Thoracic aorta (tissue), 2 donors: ENCODE measurements at regions not wholly inside any gene's neighbourhood (a gene's known extent, or its start where the extent isn't known, plus 50 kb on each side); places are given as distances from the start of the nearest gene placed in this dataset.

Experiments used
- ATAC-seq: fragments of 150-250 bp; one replicate; pipeline ENCODE4 v1.8.0; 2017; ENCODE audit warnings: low read depth; ENCODE audit not compliant: insufficient number of reproducible peaks, low FRiP score
- DNase-seq: peaks from one replicate; pipeline ENCODE4 v3.0.0-alpha.2; 2020; ENCODE audit warnings: low spot score
- H3K27ac ChIP-seq, 2 donors: fragments of 200-600 bp; sonication (generic); 1 replicate in 1 of 2; 2 replicates in 1 of 2; pipeline ENCODE4 v1.5.1; 2016; ENCODE audit warnings: mild to moderate bottlenecking in 2 of 2, moderate library complexity in 2 of 2
- H3K27me3 ChIP-seq: fragments of 200-600 bp; sonication (generic); replicated peaks from 2 replicates; pipeline ENCODE4 v1.6.0; 2016; ENCODE audit warnings: mild to moderate bottlenecking; ENCODE audit not compliant: insufficient read depth
- H3K36me3 ChIP-seq: fragments of 200-600 bp; sonication (generic); one replicate; pipeline ENCODE4 v1.5.1; 2016
- H3K4me1 ChIP-seq, 2 donors: fragments of 200-600 bp; sonication (generic); 1 replicate in 1 of 2; 2 replicates in 1 of 2; pipeline versions ENCODE4 v1.5.1 to v1.6.0; 2016; ENCODE audit warnings: low read depth in 2 of 2, mild to moderate bottlenecking in 1 of 2; ENCODE audit not compliant: control insufficient read depth in 1 of 2
- H3K4me3 ChIP-seq: fragments of 200-600 bp; sonication (generic); 2 replicates; pipeline ENCODE4 v1.5.1; 2016; ENCODE audit warnings: mild to moderate bottlenecking
- H3K9me3 ChIP-seq: fragments of 200-600 bp; sonication (generic); 2 replicates; pipeline ENCODE4 v1.5.1; 2016
- TF ChIP-seq, protein P1 (sequence below): fragments of 200-600 bp; sonication (generic); IDR thresholded peaks from one replicate; pipeline ENCODE4 v1.5.1; 2019; ENCODE audit warnings: antibody characterized with exemption

DNA sequence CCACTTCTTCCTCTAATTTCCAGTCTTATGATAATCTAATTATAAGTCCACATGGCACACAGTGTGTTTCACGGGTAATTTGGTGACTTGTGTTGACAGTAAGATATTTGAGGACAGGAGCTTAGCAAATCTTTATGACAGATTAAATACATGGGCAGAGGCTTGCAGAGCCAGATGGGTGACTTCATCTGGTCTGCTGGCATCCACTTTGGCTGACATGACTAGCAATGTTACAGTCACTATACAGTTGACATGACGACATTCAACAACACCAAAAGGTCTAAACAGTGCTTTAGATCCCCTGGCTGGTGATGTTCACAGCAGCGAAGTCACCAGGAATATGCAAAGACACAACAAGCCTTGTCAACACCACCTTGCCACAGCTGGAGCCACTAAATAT, 147.2 kb downstream of the ETS2 start:
- TF ChIP-seq, protein P1, sequence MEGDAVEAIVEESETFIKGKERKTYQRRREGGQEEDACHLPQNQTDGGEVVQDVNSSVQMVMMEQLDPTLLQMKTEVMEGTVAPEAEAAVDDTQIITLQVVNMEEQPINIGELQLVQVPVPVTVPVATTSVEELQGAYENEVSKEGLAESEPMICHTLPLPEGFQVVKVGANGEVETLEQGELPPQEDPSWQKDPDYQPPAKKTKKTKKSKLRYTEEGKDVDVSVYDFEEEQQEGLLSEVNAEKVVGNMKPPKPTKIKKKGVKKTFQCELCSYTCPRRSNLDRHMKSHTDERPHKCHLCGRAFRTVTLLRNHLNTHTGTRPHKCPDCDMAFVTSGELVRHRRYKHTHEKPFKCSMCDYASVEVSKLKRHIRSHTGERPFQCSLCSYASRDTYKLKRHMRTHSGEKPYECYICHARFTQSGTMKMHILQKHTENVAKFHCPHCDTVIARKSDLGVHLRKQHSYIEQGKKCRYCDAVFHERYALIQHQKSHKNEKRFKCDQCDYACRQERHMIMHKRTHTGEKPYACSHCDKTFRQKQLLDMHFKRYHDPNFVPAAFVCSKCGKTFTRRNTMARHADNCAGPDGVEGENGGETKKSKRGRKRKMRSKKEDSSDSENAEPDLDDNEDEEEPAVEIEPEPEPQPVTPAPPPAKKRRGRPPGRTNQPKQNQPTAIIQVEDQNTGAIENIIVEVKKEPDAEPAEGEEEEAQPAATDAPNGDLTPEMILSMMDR = no peak
- H3K27ac ChIP-seq = no peak overlapping the region
- no peak overlapping the region for H3K4me3 ChIP-seq
- no peaks in the 10 kb centered on the region for H3K36me3 ChIP-seq
- ATAC-seq (no peak), DNase-seq (no peak)
- H3K27me3 ChIP-seq = no peaks in the 10 kb centered on the region
- no peaks in the 10 kb centered on the region for H3K9me3 ChIP-seq
- H3K4me1 ChIP-seq = peaks cover 0 to 3% of the 10 kb centered on the region in 2 donors

DNA sequence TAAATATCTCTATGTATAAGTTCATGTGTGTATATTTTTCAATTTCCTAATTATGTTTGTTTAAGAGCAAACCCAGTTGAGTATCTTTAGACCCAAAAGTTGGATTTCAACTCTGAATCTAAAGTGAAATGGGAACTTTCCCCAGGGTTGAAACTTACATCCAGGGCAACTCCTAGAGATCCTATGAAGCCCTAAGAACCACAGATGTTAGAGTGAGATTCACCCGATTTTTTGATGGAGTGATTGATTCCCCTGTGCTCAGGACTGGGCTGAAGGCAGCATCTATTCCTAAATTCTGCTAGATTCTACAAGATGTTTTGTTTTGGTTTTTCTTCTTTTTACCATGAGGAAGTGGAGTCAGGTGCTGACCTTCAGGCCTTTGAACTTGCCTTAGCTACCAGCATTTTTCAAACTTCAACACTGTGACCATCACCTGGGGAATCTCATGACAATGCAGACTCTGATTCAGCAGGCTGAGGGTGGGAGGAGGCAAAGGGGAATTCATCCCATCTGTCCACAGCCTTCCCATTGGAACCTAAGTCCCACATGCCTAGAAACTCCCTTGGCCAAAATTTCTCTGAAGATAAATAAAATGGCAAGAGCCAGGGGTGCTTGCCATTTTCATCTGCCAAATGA, 145.5 kb downstream of the ETS2 start:
- Histone ChIP-seq H3K4me3 (no peak overlapping the region), H3K27me3 (no peaks in the 10 kb centered on the region), H3K9me3 (no peaks in the 10 kb centered on the region), H3K36me3 (no peaks in the 10 kb centered on the region), H3K27ac (no peak overlapping the region), H3K4me1 (peaks cover 0 to 3% of the 10 kb centered on the region in 2 donors)
- TF ChIP-seq, protein P1 = no peak
- DNase-seq (no peak), ATAC-seq (no peak)

DNA sequence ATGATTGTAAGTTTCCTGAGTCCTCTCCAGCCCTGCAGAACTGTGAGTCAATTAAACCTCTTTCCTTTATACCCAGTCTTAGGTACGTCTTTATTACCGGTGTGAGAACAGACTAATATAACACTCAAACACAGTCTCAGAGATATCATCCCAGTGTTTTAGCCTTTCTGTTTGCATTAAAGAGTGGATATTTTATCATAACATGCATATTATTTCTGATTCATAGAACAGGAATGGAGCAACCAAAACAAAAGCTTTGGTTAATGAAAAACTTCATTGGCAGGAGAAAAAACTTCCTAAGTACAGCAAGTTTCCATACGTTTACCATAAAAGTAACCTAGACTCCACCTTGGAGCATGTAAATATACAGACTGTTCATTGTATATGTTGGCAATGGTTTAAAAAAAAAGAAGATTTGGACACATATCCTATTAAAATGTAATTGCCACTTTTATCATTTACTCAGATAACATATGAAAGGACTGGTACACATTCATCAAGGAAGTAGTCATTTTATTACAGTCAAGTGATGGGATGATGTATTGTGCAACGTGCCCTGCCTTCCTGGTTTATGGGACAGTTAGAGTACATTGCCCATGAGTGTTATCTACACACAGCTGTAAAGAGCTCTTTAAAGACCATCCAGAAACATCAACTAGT, 144.8 kb downstream of the ETS2 start:
- H3K9me3 ChIP-seq = no peaks in the 10 kb centered on the region
- no peak overlapping the region for H3K27ac ChIP-seq
- TF ChIP-seq, protein P1 = no peak
- no peaks in the 10 kb centered on the region for H3K36me3 ChIP-seq
- H3K4me3 ChIP-seq = no peak overlapping the region
- H3K27me3 ChIP-seq = no peaks in the 10 kb centered on the region
- peaks cover 0 to 3% of the 10 kb centered on the region in 2 donors for H3K4me1 ChIP-seq
- DNase-seq (no peak), ATAC-seq (no peak)

DNA sequence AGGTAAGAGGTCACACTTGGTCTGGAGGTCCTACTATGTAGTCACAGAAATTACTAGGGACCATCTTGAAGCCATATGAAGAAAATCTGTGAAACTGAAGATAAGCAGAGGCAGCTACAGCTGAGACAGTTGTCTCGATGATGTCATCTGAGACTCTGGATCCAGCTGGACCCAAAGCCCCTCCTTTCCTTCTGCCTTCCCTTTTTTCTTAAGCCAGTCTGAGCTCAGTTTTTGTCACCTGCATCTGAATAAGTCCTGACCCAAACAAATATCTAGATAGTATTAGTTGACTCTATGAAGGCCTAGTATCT, 143.3 kb downstream of the ETS2 start:
- TF ChIP-seq, protein P1 = no peak
- ATAC-seq = no peak
- H3K9me3 ChIP-seq = no peaks in the 10 kb centered on the region

DNA sequence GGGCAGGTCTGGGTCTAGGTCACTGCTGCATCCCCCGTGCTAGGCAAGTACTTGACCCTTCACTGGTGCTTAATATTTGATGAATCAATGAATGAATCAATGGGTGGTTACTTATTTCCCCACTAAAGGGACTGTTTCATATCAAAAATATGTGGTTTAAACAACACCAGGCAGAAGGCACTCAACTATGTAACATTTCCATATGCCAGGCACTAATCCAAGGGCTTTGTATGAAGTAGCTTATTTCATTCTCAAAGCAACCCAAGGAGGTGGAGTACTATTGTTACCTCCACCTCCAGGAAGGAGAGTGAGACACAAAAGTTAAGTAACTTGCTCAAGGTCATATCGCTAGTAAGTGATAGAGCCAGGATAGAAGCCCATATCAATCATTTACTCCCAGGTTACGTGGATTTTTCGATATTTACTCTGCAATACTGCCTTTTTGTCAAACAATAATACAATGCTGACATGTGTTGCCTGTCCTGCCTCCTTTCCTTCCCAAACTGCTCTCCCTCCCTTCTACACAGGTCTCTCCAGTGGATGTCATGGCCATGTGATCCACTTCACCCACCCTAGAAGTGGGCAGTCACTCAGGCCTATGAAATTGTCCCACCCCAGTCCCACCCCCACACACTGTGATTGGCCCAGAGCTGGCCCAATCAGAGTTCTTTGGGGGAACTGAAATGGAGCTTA, 142.8 kb downstream of the ETS2 start:
- TF ChIP-seq, protein P1 = no peak
- Histone ChIP-seq H3K4me1 (peaks cover 0 to 3% of the 10 kb centered on the region in 2 donors), H3K27ac (no peak overlapping the region), H3K9me3 (no peaks in the 10 kb centered on the region), H3K27me3 (no peaks in the 10 kb centered on the region), H3K4me3 (no peak overlapping the region), H3K36me3 (no peaks in the 10 kb centered on the region)
- ATAC-seq (no peak), DNase-seq (no peak)

More for the DNA sequence above, 143.3 kb downstream of the ETS2 start:
- Histone ChIP-seq H3K27ac (no peak overlapping the region), H3K4me3 (no peak overlapping the region), H3K27me3 (no peaks in the 10 kb centered on the region), H3K36me3 (no peaks in the 10 kb centered on the region), H3K4me1 (peaks cover 0 to 3% of the 10 kb centered on the region in 2 donors)
- no peak for DNase-seq
